ENCODE measurements at regions not wholly inside any gene's neighbourhood (a gene's known extent, or its start where the extent isn't known, plus 50 kb on each side); places are given as distances from the start of the nearest gene placed in this dataset.

DNA sequence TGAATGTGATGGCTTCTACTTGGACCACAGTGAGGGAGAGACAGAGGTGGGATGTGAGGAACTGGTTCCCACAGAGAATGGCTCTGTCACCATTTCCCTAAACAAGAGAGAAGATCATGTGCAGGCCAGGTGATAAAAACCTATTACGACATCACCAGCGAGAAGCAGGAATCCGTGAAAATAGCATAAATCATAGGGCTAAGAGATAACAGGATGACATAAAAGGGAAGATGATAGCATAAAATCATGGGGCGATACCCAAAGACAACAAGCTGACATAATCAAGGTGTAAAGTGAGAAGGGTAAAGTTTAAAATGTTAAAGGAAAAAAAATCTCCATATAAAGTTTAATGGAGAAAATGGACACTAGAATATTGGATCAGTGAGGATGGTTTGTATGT is 205.5 kb upstream of the SLIT2 start (continued):
- TF ChIP-seq, protein P1, sequence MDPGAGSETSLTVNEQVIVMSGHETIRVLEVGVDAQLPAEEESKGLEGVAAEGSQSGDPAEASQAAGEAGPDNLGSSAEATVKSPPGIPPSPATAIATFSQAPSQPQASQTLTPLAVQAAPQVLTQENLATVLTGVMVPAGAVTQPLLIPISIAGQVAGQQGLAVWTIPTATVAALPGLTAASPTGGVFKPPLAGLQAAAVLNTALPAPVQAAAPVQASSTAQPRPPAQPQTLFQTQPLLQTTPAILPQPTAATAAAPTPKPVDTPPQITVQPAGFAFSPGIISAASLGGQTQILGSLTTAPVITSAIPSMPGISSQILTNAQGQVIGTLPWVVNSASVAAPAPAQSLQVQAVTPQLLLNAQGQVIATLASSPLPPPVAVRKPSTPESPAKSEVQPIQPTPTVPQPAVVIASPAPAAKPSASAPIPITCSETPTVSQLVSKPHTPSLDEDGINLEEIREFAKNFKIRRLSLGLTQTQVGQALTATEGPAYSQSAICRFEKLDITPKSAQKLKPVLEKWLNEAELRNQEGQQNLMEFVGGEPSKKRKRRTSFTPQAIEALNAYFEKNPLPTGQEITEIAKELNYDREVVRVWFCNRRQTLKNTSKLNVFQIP (CRISPR knock-in tag; IDR thresholded peaks at IDR 0.05; ENCODE audit: borderline replicate concordance, low read depth) = no peak
- no peak for TF ChIP-seq OSR1 (CRISPR knock-in tag; IDR thresholded peaks at IDR 0.05)
- TF ChIP-seq, protein P2, sequence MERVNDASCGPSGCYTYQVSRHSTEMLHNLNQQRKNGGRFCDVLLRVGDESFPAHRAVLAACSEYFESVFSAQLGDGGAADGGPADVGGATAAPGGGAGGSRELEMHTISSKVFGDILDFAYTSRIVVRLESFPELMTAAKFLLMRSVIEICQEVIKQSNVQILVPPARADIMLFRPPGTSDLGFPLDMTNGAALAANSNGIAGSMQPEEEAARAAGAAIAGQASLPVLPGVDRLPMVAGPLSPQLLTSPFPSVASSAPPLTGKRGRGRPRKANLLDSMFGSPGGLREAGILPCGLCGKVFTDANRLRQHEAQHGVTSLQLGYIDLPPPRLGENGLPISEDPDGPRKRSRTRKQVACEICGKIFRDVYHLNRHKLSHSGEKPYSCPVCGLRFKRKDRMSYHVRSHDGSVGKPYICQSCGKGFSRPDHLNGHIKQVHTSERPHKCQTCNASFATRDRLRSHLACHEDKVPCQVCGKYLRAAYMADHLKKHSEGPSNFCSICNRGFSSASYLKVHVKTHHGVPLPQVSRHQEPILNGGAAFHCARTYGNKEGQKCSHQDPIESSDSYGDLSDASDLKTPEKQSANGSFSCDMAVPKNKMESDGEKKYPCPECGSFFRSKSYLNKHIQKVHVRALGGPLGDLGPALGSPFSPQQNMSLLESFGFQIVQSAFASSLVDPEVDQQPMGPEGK (CRISPR knock-in tag; IDR thresholded peaks at IDR 0.05; ENCODE audit: borderline replicate concordance) = no peak
- TF ChIP-seq, protein P3, sequence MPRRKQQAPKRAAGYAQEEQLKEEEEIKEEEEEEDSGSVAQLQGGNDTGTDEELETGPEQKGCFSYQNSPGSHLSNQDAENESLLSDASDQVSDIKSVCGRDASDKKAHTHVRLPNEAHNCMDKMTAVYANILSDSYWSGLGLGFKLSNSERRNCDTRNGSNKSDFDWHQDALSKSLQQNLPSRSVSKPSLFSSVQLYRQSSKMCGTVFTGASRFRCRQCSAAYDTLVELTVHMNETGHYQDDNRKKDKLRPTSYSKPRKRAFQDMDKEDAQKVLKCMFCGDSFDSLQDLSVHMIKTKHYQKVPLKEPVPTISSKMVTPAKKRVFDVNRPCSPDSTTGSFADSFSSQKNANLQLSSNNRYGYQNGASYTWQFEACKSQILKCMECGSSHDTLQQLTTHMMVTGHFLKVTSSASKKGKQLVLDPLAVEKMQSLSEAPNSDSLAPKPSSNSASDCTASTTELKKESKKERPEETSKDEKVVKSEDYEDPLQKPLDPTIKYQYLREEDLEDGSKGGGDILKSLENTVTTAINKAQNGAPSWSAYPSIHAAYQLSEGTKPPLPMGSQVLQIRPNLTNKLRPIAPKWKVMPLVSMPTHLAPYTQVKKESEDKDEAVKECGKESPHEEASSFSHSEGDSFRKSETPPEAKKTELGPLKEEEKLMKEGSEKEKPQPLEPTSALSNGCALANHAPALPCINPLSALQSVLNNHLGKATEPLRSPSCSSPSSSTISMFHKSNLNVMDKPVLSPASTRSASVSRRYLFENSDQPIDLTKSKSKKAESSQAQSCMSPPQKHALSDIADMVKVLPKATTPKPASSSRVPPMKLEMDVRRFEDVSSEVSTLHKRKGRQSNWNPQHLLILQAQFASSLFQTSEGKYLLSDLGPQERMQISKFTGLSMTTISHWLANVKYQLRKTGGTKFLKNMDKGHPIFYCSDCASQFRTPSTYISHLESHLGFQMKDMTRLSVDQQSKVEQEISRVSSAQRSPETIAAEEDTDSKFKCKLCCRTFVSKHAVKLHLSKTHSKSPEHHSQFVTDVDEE (CRISPR knock-in tag; IDR thresholded peaks at IDR 0.05) = no peak

DNA sequence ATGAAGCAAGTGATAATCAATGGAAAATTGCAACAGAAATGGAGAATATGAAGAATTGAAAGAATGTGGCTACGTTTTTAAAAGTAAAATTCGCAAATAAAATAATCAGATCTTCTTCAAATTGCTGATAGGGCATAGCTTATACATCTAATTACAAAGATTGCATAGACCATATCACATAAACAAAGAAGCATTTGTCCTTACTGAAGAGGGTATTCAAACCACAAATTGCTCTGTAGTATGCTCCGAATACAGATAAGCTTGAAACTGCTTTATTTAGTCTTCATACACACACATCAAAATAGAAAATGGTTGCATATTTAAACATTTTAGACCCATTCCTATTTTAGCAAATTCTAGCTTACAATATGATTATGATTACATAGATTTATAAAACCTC is 206.7 kb upstream of the SLIT2 start:
- TF ChIP-seq ARNTL (CRISPR knock-in tag; IDR thresholded peaks at IDR 0.05; ENCODE audit: borderline replicate concordance, low read depth) (no peak), BACH2 (CRISPR knock-in tag; IDR thresholded peaks at IDR 0.05; ENCODE audit: borderline replicate concordance) (no peak), ESRRG (CRISPR knock-in tag; IDR thresholded peaks at IDR 0.05) (no peak), TCF4 (CRISPR knock-in tag; IDR thresholded peaks at IDR 0.05; ENCODE audit: borderline replicate concordance) (no peak), ZNF8 (CRISPR knock-in tag; IDR thresholded peaks at IDR 0.05) (no peak), ZFP3 (CRISPR knock-in tag; IDR thresholded peaks at IDR 0.05) (no peak), ZNF565 (CRISPR knock-in tag; conservative IDR thresholded peaks at IDR 0.05; ENCODE audit: low read depth) (no peak), PPARA (CRISPR knock-in tag; IDR thresholded peaks at IDR 0.05; ENCODE audit: borderline replicate concordance) (no peak), ZNF70 (CRISPR knock-in tag; IDR thresholded peaks at IDR 0.05) (no peak), TOX (CRISPR knock-in tag; IDR thresholded peaks at IDR 0.05; ENCODE audit: borderline replicate concordance) (no peak), CSDC2 (CRISPR knock-in tag; IDR thresholded peaks at IDR 0.05) (no peak), SNAI2 (CRISPR knock-in tag; IDR thresholded peaks at IDR 0.05) (no peak), GLIS3 (CRISPR knock-in tag; IDR thresholded peaks at IDR 0.05) (no peak), RARB (CRISPR knock-in tag; IDR thresholded peaks at IDR 0.05) (no peak)
- TF ChIP-seq, protein P2 (CRISPR knock-in tag; IDR thresholded peaks at IDR 0.05; ENCODE audit: borderline replicate concordance) = no peak
- TF ChIP-seq, protein P4, sequence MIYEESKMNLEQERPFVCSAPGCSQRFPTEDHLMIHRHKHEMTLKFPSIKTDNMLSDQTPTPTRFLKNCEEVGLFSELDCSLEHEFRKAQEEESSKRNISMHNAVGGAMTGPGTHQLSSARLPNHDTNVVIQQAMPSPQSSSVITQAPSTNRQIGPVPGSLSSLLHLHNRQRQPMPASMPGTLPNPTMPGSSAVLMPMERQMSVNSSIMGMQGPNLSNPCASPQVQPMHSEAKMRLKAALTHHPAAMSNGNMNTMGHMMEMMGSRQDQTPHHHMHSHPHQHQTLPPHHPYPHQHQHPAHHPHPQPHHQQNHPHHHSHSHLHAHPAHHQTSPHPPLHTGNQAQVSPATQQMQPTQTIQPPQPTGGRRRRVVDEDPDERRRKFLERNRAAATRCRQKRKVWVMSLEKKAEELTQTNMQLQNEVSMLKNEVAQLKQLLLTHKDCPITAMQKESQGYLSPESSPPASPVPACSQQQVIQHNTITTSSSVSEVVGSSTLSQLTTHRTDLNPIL (CRISPR knock-in tag; IDR thresholded peaks at IDR 0.05; ENCODE audit: low read depth) = no peak
- TF ChIP-seq, protein P5, sequence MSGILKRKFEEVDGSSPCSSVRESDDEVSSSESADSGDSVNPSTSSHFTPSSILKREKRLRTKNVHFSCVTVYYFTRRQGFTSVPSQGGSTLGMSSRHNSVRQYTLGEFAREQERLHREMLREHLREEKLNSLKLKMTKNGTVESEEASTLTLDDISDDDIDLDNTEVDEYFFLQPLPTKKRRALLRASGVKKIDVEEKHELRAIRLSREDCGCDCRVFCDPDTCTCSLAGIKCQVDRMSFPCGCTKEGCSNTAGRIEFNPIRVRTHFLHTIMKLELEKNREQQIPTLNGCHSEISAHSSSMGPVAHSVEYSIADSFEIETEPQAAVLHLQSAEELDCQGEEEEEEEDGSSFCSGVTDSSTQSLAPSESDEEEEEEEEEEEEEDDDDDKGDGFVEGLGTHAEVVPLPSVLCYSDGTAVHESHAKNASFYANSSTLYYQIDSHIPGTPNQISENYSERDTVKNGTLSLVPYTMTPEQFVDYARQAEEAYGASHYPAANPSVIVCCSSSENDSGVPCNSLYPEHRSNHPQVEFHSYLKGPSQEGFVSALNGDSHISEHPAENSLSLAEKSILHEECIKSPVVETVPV (CRISPR knock-in tag; IDR thresholded peaks at IDR 0.05) = no peak
- TF ChIP-seq, protein P3 (CRISPR knock-in tag; IDR thresholded peaks at IDR 0.05) = no peak
- ATAC-seq = no peak; the same call in 2 of the 3 replicates

Data from SK-N-SH treated with all-trans-retinoic acid at 6 μM for 48 hours (cell line).